ENCODE measurements at regions not wholly inside any gene's neighbourhood (a gene's known extent, or its start where the extent isn't known, plus 50 kb on each side); places are given as distances from the start of the nearest gene placed in this dataset.

- peak; percentile 54 for DNase-seq (ENCODE audit: low spot score)
These were observed 87.6 kb upstream of the RUNX1 start for GRCh38 chr21:35136586-35137219.

DNA sequence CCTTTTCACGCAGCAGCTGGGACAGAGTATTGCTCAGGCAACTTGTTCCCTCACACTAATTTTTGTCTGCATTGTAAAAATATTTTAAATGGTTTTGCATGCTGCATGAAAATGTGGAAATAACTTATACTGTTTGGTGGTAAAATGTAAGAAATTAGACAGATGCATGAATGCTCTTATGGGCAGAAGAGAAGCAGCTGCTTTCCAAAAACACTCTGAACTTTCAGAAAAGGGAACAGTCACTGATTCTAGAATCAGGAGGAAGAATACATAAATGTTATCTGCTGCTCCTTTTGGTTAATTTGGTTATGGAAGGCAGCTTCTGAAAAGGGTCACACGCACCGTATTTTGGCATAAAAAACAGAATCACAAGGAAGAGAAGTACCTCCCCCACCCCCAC lies 87.0 kb upstream of the RUNX1 start:
- no peak for DNase-seq (ENCODE audit: low spot score)

GRCh38 chr21:35135481-35135880 lies 86.4 kb upstream of the RUNX1 start:
- no peak for DNase-seq (ENCODE audit: low spot score)

DNA sequence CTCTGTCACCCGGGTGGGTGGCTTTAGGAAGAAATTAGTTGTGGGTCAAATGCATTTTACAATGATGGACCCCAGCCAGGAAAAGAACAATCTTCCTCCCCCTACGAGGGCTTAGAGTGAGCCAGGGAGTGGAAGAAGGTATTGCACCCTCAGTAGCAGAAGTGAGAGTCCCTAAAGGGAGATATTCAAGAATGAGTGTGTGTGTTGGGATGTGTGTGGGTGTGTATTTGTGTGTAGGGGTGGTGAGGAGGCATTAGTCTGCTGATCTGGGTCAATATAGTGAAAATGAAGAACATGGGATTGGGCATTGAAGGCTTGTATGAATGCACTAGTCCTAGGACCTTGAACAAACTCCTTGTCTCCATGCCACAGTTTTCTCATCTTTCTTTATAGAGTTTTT lies 85.2 kb upstream of the RUNX1 start:
- no peak for DNase-seq (ENCODE audit: low spot score)

DNA sequence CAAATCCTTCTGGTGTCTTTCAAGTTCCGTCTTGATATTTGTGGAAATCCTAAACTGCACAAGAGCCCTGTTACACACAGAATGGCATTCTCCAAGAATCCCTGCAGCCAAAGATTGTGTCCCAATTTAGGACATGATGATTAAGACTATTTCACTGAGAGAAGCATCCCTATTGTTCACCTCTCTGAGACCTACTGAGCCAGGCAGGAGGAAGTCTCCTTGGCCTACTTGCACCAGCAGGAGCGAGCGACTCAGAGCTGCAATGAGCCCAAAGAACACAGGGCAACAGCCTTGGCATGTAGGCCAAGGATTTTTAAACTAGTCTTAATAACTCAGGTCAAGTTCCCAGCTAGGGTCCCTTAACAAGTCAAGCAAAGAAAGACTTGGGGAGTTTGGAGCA lies 79.4 kb upstream of the RUNX1 start:
- DNase-seq (ENCODE audit: low spot score): no peak

DNA sequence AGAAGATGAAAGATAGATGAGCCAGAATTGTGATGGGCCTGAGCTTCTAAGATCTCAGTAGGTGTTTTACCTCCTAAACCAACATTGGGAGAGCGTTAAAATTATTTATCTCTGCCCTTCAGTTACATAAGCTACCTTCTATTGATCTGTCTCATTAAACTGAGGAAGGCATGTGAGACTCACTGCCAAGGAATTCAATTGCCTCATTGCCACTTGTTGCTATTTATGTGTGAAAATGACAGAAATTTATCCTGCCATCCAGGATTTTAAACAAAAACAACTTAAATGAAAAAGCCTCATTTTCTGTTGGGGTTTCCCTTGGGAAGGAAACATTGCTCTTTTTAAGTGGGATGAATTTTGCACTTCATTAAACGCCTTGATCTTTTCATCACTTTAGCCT lies 78.7 kb upstream of the RUNX1 start:
- no peak for DNase-seq (ENCODE audit: low spot score)

DNA sequence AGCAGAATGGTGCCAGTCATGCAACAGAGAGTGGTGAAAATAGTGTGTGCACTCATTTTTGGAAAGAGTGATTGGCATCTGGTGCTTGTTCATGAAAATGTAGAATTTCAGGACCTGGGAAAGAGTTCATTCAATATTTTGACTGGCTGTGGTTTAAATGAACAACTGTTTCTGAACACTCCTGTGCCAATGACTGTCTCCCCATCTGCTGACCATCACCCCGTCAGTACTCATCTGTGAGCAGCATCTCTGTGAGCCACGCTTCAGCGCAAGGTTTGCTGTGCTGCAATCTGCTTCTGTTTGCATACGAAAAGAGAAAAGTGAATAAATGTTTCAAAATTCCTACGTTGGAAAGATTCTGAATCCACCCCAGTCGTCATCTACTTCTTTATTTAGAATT lies 77.9 kb upstream of the RUNX1 start:
- no peak for DNase-seq (ENCODE audit: low spot score)

GRCh38 chr21:35120631-35121180 lies 71.6 kb upstream of the RUNX1 start:
- no peak for DNase-seq (ENCODE audit: low spot score)

DNA sequence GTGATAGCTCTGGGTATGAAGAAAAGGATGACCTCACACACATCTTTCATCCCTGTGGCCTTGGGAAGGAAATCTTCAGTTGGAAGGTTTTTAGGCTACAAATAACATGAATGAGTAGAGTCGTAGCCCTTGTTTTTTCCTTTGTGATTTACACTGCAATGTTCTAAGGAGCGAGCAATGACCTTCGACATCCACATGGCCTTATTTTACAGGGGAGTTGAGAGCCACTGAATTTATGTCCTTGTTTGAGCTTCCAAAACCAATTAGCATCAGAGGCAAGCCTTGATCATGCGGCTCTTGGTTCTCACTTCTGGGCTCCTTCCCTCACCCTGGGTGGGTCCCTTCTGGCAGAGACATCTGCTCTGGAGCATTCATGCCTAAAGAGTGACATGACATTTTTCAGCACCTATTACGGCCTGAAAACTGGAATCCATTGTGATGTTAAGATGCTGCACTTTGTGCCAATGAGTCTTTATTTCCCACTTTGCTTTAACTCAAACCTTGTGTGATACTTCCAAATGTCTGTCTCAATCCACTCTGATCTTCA lies 70.5 kb upstream of the RUNX1 start:
- DNase-seq (ENCODE audit: low spot score): no peak

DNA sequence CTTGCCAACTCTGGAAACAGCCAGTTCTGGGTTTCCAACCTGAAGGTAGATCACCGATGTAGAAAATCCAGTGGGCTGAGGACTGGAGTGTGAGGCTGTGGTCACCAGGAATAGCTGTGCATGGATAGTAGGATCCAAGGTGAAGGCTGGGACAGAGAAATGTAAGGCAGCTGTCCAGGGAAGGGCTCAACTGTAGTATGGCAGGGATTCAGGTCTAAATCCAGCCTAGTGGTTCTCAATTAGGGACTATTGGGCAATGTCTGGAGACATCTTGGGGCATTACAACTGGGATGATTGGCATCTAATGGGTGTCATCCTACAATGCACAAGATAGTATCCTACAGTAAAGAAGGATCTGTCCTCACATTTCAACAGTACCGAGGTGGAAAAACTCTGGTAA lies 67.7 kb upstream of the RUNX1 start:
- DNase-seq (ENCODE audit: low spot score): no peak

- no peak for DNase-seq (ENCODE audit: low spot score)
These were observed 64.0 kb upstream of the RUNX1 start for GRCh38 chr21:35113064-35113463.

- no peak for DNase-seq (ENCODE audit: low spot score)
These were observed 62.3 kb upstream of the RUNX1 start for GRCh38 chr21:35111321-35111930.

- no peak for DNase-seq (ENCODE audit: low spot score)
These were observed 59.8 kb upstream of the RUNX1 start for GRCh38 chr21:35108887-35109286.

- no peak for DNase-seq (ENCODE audit: low spot score)
These were observed 58.4 kb upstream of the RUNX1 start for GRCh38 chr21:35107520-35107919.

GRCh38 chr21:35106246-35106835 lies 57.2 kb upstream of the RUNX1 start:
- DNase-seq (ENCODE audit: low spot score): no peak

DNA sequence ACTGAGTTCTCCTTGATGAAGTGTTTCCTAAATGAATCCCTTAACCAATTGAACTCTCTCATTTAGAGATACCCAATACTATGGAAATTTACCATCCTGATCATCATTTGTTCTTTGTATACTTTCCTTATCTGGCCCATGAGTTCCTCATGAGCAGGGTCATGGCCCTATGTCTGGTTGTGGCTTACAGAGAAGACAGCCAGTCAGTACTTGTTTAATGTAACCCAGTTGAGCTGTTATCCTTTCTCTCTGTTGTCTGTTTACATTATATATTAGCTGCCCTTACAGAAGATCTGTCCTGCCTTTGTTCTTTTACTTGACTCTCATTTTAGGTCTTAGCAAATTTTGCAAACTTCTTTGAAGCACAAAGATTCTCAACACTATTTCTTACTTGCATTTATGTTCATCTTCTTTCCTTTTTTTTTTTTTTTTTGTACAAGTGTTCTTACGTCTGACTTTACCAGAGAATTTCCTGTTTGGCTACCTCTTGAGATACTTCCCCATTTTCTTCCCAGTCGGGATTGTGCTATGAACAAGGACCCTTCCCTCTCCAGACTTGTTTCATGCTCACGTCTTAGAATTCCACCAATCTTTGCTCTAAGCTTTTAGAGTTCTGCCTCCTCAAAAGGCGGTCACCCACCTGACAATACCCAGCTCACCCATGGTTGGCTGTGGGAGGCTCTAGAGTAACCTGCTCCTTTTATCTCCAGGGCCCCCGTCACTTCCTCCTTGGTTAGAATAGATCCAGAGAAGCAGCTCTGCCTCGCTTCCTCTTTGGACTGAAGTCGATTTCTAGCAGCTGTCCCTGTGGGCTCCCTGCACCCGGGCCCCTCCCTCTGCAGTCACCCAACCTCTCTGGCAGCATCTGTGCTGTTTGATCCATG lies 53.6 kb upstream of the RUNX1 start:
- DNase-seq (ENCODE audit: low spot score): peak; percentile 52

- no peak for DNase-seq (ENCODE audit: low spot score)
These were observed 51.3 kb upstream of the RUNX1 start for GRCh38 chr21:35100349-35100811.

- no peak for DNase-seq (ENCODE audit: low spot score)
These were observed 50.2 kb upstream of the RUNX1 start for GRCh38 chr21:35099310-35099709.

Data from mucosa of gallbladder (tissue), 1 donor.